ENCODE measurements at regions not wholly inside any gene's neighbourhood (a gene's known extent, or its start where the extent isn't known, plus 50 kb on each side); places are given as distances from the start of the nearest gene placed in this dataset.

DNA sequence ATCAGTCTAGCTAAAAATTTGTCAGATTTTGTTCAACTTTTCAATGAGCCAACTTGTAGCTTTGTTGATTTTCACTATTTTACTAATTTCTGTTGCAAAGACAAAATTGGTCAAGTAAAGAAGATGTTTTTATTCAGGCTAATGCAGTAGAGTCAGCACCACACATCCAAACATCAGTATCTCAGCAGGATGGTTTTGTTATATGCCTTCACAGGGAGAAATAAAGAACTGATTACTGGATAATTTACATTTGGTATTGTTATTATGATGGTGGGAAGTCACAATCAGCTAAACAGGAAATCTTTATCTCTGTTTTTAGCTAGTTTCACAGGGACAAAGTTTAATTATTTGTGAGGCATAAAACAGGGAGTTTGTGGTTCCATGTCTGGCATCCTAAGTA lies 713.4 kb downstream of the SLITRK5 start:
- Histone ChIP-seq H4K20me1 (ENCODE audit: control insufficient read depth, insufficient read depth, low read depth, low read length) (no peaks in the 10 kb centered on the region), H3K4me1 (ENCODE audit: control insufficient read depth, low read length) (no peaks in the 10 kb centered on the region), H3K36me3 (ENCODE audit: control insufficient read depth, low read length) (no peaks in the 10 kb centered on the region), H3K27me3 (ENCODE audit: control insufficient read depth, low read length) (no peaks in the 10 kb centered on the region), H3K79me2 (ENCODE audit: control insufficient read depth, low read length) (no peaks in the 10 kb centered on the region), H3K9me2 (replicated peaks; ENCODE audit: control insufficient read depth, low read length) (no peaks in the 10 kb centered on the region), H3K4me2 (ENCODE audit: low read length) (no peak overlapping the region), H3K27ac (ENCODE audit: low read depth, low read length) (no peak overlapping the region), H3K9me3 (ENCODE audit: control insufficient read depth, insufficient read depth, low read length) (no peaks in the 10 kb centered on the region), H3F3A (ENCODE audit: control insufficient read depth, insufficient read depth) (no peaks in the 10 kb centered on the region), H3K4me3 (ENCODE audit: low read length) (no peak overlapping the region)
- TF ChIP-seq, protein P1, sequence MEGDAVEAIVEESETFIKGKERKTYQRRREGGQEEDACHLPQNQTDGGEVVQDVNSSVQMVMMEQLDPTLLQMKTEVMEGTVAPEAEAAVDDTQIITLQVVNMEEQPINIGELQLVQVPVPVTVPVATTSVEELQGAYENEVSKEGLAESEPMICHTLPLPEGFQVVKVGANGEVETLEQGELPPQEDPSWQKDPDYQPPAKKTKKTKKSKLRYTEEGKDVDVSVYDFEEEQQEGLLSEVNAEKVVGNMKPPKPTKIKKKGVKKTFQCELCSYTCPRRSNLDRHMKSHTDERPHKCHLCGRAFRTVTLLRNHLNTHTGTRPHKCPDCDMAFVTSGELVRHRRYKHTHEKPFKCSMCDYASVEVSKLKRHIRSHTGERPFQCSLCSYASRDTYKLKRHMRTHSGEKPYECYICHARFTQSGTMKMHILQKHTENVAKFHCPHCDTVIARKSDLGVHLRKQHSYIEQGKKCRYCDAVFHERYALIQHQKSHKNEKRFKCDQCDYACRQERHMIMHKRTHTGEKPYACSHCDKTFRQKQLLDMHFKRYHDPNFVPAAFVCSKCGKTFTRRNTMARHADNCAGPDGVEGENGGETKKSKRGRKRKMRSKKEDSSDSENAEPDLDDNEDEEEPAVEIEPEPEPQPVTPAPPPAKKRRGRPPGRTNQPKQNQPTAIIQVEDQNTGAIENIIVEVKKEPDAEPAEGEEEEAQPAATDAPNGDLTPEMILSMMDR (IDR thresholded peaks at IDR 0.05; ENCODE audit: low read depth, low read length, poor library complexity, severe bottlenecking) = no peak
- TF ChIP-seq EZH2phosphoT487 (IDR thresholded peaks at IDR 0.05; ENCODE audit: borderline replicate concordance, low read length) = no peak

DNA sequence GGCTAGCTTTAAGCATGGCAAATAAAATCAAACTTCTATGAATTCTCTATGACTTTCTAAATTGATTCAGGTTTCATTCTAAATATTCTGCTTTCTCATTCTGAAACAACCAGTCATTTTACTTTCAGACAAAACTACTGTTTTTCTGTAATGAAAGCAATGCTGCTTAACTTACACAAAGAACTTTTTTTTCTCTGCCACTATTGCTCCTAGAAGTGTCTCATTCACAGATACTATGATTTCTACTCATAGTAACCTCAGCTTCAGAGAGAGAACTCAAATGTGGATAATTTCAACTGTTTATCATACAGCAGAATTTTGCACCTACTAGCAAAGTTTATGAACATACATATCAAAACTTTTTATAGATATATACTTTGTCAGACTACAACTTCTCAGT lies 724.6 kb downstream of the SLITRK5 start:
- Histone ChIP-seq H3K9me3 (ENCODE audit: control insufficient read depth, insufficient read depth, low read length) (no peaks in the 10 kb centered on the region), H3K4me1 (ENCODE audit: control insufficient read depth, low read length) (no peaks in the 10 kb centered on the region), H3K4me2 (ENCODE audit: low read length) (no peak overlapping the region), H4K20me1 (ENCODE audit: control insufficient read depth, insufficient read depth, low read depth, low read length) (no peaks in the 10 kb centered on the region), H3K79me2 (ENCODE audit: control insufficient read depth, low read length) (no peaks in the 10 kb centered on the region), H3F3A (ENCODE audit: control insufficient read depth, insufficient read depth) (no peaks in the 10 kb centered on the region), H3K27me3 (ENCODE audit: control insufficient read depth, low read length) (no peaks in the 10 kb centered on the region), H3K9me2 (replicated peaks; ENCODE audit: control insufficient read depth, low read length) (no peaks in the 10 kb centered on the region), H3K27ac (ENCODE audit: low read depth, low read length) (no peak overlapping the region), H3K36me3 (ENCODE audit: control insufficient read depth, low read length) (no peaks in the 10 kb centered on the region), H3K4me3 (ENCODE audit: low read length) (no peak overlapping the region)
- TF ChIP-seq EZH2phosphoT487 (IDR thresholded peaks at IDR 0.05; ENCODE audit: borderline replicate concordance, low read length) = no peak
- TF ChIP-seq, protein P1 (IDR thresholded peaks at IDR 0.05; ENCODE audit: low read depth, low read length, poor library complexity, severe bottlenecking) = no peak

DNA sequence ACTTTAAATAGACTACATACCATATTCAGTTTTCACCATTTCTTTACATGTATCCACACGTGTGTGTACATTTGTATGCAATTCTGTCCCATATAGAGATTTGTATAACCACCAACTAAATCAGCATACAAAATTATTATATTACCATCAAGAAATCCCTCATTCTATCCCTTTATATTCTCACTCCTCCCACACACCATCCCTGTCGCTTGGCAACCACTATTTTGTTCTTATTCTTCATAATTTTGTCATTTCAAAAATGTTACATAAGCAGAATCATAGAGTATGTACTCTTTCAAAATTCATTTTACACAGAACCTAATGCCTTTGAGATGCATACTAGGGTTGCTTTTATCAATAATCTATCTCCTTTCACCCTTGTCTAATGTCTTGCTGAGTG lies 740.5 kb downstream of the SLITRK5 start:
- Histone ChIP-seq H3K27ac (ENCODE audit: low read depth, low read length) (no peak overlapping the region), H3F3A (ENCODE audit: control insufficient read depth, insufficient read depth) (no peaks in the 10 kb centered on the region), H3K27me3 (ENCODE audit: control insufficient read depth, low read length) (no peaks in the 10 kb centered on the region), H3K9me2 (replicated peaks; ENCODE audit: control insufficient read depth, low read length) (no peaks in the 10 kb centered on the region), H3K4me3 (ENCODE audit: low read length) (no peak overlapping the region), H3K9me3 (ENCODE audit: control insufficient read depth, insufficient read depth, low read length) (no peaks in the 10 kb centered on the region), H3K4me2 (ENCODE audit: low read length) (no peak overlapping the region), H4K20me1 (ENCODE audit: control insufficient read depth, insufficient read depth, low read depth, low read length) (no peaks in the 10 kb centered on the region), H3K79me2 (ENCODE audit: control insufficient read depth, low read length) (no peaks in the 10 kb centered on the region), H3K4me1 (ENCODE audit: control insufficient read depth, low read length) (no peaks in the 10 kb centered on the region), H3K36me3 (ENCODE audit: control insufficient read depth, low read length) (no peaks in the 10 kb centered on the region)
- TF ChIP-seq, protein P1 (IDR thresholded peaks at IDR 0.05; ENCODE audit: low read depth, low read length, poor library complexity, severe bottlenecking) = no peak
- TF ChIP-seq EZH2phosphoT487 (IDR thresholded peaks at IDR 0.05; ENCODE audit: borderline replicate concordance, low read length) = no peak

DNA sequence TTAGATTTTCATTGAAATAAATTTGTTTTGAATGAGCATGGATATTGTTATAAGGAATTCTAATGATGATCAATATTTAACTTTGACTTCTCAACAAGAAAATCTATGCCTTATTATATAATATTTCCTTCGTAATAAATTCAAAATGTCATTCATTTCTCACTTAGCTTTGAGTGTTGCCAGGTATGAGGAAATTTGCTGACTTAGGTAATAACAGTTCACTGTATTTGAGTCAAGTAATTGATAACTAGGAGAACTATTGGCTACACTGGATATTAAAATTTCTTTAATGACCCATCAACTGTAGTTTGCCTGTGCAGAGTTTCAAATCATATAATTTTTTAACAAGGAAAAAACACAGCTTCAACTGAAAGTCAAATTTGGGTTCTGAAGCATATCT lies 746.6 kb downstream of the SLITRK5 start:
- Histone ChIP-seq H3K4me3 (ENCODE audit: low read length) (no peak overlapping the region), H4K20me1 (ENCODE audit: control insufficient read depth, insufficient read depth, low read depth, low read length) (no peaks in the 10 kb centered on the region), H3K4me1 (ENCODE audit: control insufficient read depth, low read length) (no peaks in the 10 kb centered on the region), H3K9me2 (replicated peaks; ENCODE audit: control insufficient read depth, low read length) (no peaks in the 10 kb centered on the region), H3K36me3 (ENCODE audit: control insufficient read depth, low read length) (no peaks in the 10 kb centered on the region), H3K27ac (ENCODE audit: low read depth, low read length) (no peak overlapping the region), H3K27me3 (ENCODE audit: control insufficient read depth, low read length) (no peaks in the 10 kb centered on the region), H3K79me2 (ENCODE audit: control insufficient read depth, low read length) (no peaks in the 10 kb centered on the region), H3K4me2 (ENCODE audit: low read length) (no peak overlapping the region), H3K9me3 (ENCODE audit: control insufficient read depth, insufficient read depth, low read length) (no peaks in the 10 kb centered on the region), H3F3A (ENCODE audit: control insufficient read depth, insufficient read depth) (no peaks in the 10 kb centered on the region)
- no peak for TF ChIP-seq EZH2phosphoT487 (IDR thresholded peaks at IDR 0.05; ENCODE audit: borderline replicate concordance, low read length)
- TF ChIP-seq, protein P1 (IDR thresholded peaks at IDR 0.05; ENCODE audit: low read depth, low read length, poor library complexity, severe bottlenecking) = no peak
